GM12891 (cell line): ENCODE measurements at regions not wholly inside any gene's neighbourhood (a gene's known extent, or its start where the extent isn't known, plus 50 kb on each side); places are given as distances from the start of the nearest gene placed in this dataset.

Source experiments
- POLR2A ChIP-seq: IDR thresholded peaks from 2 replicates; pipeline ENCODE4 v1.6.1; 2011; ENCODE audit warnings: low read depth, low read length, control low read depth
- POLR2AphosphoS5 ChIP-seq: IDR thresholded peaks from 2 replicates; pipeline ENCODE4 v1.6.1; 2011; ENCODE audit warnings: low read depth, low read length, control low read depth

GRCh38 chr2:104254017-104254416 is 599.9 kb upstream of the POU3F3 start:
- TF ChIP-seq POLR2A (no peak), POLR2AphosphoS5 (no peak)
